NT2/D1 (cell line): ENCODE measurements at regions not wholly inside any gene's neighbourhood (a gene's known extent, or its start where the extent isn't known, plus 50 kb on each side); places are given as distances from the start of the nearest gene placed in this dataset.

ENCODE experiments used
- DNase-seq: peaks from one replicate; pipeline ENCODE4 v3.0.0-alpha.2; 2011; ENCODE audit warnings: low read depth, low spot score
- H3K27me3 ChIP-seq: 2 replicates; pipeline ENCODE4 v1.6.0; 2011; ENCODE audit warnings: mild to moderate bottlenecking; ENCODE audit not compliant: insufficient read length, insufficient read depth
- H3K36me3 ChIP-seq: 2 replicates; pipeline ENCODE4 v1.6.1; 2011; ENCODE audit warnings: mild to moderate bottlenecking, low read length, mixed read lengths; ENCODE audit not compliant: insufficient read depth, insufficient read length
- H3K4me1 ChIP-seq: 2 replicates; pipeline ENCODE4 v1.5.1; 2011; ENCODE audit not compliant: insufficient read depth, insufficient read length
- H3K4me3 ChIP-seq: 2 replicates; pipeline ENCODE4 v1.5.1; 2011; ENCODE audit warnings: low read depth; ENCODE audit not compliant: insufficient read length
- H3K9ac ChIP-seq: 2 replicates; pipeline ENCODE4 v1.6.0; 2011; ENCODE audit warnings: low read depth; ENCODE audit not compliant: insufficient read length
- H3K9me3 ChIP-seq: 2 replicates; pipeline ENCODE4 v1.5.1; 2011; ENCODE audit warnings: mild to moderate bottlenecking, low read length; ENCODE audit not compliant: insufficient read depth
- SUZ12 ChIP-seq: IDR thresholded peaks from 2 replicates; pipeline ENCODE4 v1.6.1; 2011; ENCODE audit not compliant: insufficient read length, insufficient read depth; ENCODE audit errors: extremely low read depth
- YY1 ChIP-seq: IDR thresholded peaks from 2 replicates; pipeline ENCODE4 v1.6.1; 2011; ENCODE audit not compliant: insufficient read length, insufficient read depth
- ZNF274 ChIP-seq: IDR thresholded peaks from 2 replicates; pipeline ENCODE4 v1.6.1; 2011; ENCODE audit warnings: mild to moderate bottlenecking, low read depth, low read length

- no peaks in the 10 kb centered on the region for H3K27me3 ChIP-seq
- H3K4me3 ChIP-seq, result no peak overlapping the region
- TF ChIP-seq YY1 (no peak), ZNF274 (no peak), SUZ12 (no peak)
- no peaks in the 10 kb centered on the region for H3K9me3 ChIP-seq
- DNase-seq, result no peak
- H3K36me3 ChIP-seq, result no peaks in the 10 kb centered on the region
- no peaks in the 10 kb centered on the region for H3K4me1 ChIP-seq
- H3K9ac ChIP-seq, result no peak overlapping the region
Observed at GRCh38 chr1:177505905-177506590, 335.3 kb downstream of the BRINP2 start.

DNA sequence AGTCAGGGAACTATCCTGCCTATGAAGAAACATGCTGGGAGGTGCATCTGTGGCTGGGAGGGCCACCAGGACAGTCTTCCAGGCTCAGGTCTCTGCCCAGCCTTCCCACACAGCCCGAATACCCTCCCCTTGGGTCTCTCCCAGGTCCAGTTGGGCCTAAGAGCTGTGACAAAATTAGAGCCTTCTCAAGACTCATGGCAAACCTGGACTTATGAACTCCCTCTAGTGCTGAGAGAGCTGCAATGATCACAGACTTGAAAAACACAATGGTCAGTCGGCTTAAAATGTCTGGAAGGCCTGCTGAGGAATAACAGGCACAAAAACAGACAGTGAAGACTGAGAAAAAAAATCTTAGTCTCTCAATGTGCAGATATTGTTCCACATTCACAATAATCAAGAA lies 325.1 kb downstream of the BRINP2 start:
- no peaks in the 10 kb centered on the region for H3K36me3 ChIP-seq
- H3K4me1 ChIP-seq, result no peaks in the 10 kb centered on the region
- DNase-seq, result no peak
- peaks cover 7% of the 10 kb centered on the region; the same call in 1 of the 2 replicates for H3K9me3 ChIP-seq
- no peaks in the 10 kb centered on the region for H3K27me3 ChIP-seq
- no peak overlapping the region for H3K4me3 ChIP-seq
- H3K9ac ChIP-seq, result no peak overlapping the region
- TF ChIP-seq SUZ12, result no peak

- Histone ChIP-seq H3K4me1 (peaks cover 4% of the 10 kb centered on the region), H3K4me3 (no peak overlapping the region), H3K27me3 (no peaks in the 10 kb centered on the region), H3K36me3 (no peaks in the 10 kb centered on the region), H3K9me3 (no peaks in the 10 kb centered on the region), H3K9ac (no peak overlapping the region)
- TF ChIP-seq YY1 (no peak), SUZ12 (no peak), ZNF274 (no peak)
- DNase-seq, result no peak
Observed at GRCh38 chr1:177490786-177491185, 320.0 kb downstream of the BRINP2 start.

DNA sequence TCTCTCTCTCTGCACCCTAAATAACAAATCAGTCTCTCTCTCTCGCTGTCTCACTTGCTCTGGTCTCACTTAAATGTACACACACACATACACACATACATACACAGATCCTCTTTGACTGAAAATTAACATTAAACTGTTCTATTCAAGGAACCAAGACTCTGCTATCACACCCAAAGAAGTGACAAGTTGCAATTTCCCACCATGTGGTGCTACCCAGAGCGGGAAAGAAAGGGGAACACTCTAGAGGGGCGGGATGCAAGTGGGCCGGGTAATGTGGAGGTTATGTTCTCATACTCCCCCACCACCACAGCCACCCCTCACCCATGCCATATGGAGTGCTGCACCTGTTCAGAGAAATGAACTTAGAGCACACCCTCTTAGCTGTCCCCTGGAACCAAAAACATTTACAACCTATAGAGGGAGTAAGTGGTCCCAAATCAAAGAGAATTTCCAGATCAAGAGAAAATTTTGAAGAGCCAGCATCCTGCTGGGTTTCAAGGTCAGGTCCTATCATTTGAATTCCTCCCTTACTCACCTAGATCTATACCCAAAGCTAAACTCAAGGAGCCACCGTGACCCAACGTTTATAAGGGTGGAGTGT lies 319.4 kb downstream of the BRINP2 start:
- no peaks in the 10 kb centered on the region for H3K36me3 ChIP-seq
- DNase-seq, result no peak
- no peaks in the 10 kb centered on the region for H3K9me3 ChIP-seq
- no peak overlapping the region for H3K9ac ChIP-seq
- no peak for TF ChIP-seq SUZ12
- no peak for TF ChIP-seq YY1
- TF ChIP-seq ZNF274, result no peak
- H3K27me3 ChIP-seq, result no peaks in the 10 kb centered on the region
- no peak overlapping the region for H3K4me3 ChIP-seq
- peaks cover 4% of the 10 kb centered on the region for H3K4me1 ChIP-seq

DNA sequence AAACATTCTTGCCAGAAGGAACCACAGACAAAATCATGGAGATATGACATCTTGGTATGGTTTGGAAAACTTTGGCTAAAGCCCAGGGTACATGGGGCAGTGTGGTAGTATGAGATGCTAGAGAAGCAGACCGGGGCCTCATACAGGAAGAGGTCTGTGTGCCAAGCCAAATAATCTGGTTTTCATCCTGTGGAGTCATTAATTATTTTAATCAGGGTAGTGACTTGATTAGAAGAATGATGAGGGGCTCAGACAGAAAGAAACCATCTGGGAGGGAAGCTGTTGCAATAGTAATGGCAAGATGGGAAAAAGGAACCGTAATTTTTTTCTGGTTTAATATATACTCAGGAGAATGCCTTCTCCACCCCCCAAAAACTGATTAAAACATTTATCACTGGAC lies 318.0 kb downstream of the BRINP2 start:
- H3K4me3 ChIP-seq, result no peak overlapping the region
- H3K9ac ChIP-seq, result no peak overlapping the region
- H3K4me1 ChIP-seq, result peaks cover 4% of the 10 kb centered on the region
- no peaks in the 10 kb centered on the region for H3K36me3 ChIP-seq
- H3K27me3 ChIP-seq, result no peaks in the 10 kb centered on the region
- TF ChIP-seq YY1 (no peak), ZNF274 (no peak), SUZ12 (no peak)
- no peaks in the 10 kb centered on the region for H3K9me3 ChIP-seq
- no peak for DNase-seq

DNA sequence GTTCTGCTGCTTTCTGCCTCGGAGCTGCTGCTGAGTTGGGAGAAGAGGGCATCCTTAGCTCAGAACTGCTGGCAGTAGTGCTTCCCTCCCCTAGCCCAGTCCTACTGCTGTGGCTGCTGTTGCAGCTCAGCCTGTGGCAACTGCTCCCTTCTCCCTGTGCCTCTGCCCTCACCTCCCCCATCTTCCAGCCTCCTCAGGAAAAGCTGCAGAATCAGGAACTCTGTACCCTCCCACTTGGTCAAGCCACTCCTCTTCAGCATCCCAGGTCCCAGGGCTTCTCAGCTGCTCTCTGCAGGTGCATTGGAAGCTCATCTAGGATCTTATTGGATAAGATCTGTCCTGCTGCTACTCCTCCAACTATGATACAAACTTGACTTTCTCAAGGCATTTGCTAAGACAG lies 316.7 kb downstream of the BRINP2 start:
- H3K4me3 ChIP-seq, result no peak overlapping the region
- no peak overlapping the region for H3K9ac ChIP-seq
- H3K4me1 ChIP-seq, result peaks cover 4% of the 10 kb centered on the region
- H3K9me3 ChIP-seq, result no peaks in the 10 kb centered on the region
- TF ChIP-seq SUZ12, result no peak
- no peak for TF ChIP-seq ZNF274
- no peak for TF ChIP-seq YY1
- no peaks in the 10 kb centered on the region for H3K27me3 ChIP-seq
- DNase-seq, result peak; percentile 47
- no peaks in the 10 kb centered on the region for H3K36me3 ChIP-seq

- no peak for DNase-seq
- no peak overlapping the region for H3K9ac ChIP-seq
- no peak for TF ChIP-seq SUZ12
- TF ChIP-seq ZNF274, result no peak
- no peak for TF ChIP-seq YY1
Observed at GRCh38 chr1:177480741-177481305, 310.1 kb downstream of the BRINP2 start.

DNA sequence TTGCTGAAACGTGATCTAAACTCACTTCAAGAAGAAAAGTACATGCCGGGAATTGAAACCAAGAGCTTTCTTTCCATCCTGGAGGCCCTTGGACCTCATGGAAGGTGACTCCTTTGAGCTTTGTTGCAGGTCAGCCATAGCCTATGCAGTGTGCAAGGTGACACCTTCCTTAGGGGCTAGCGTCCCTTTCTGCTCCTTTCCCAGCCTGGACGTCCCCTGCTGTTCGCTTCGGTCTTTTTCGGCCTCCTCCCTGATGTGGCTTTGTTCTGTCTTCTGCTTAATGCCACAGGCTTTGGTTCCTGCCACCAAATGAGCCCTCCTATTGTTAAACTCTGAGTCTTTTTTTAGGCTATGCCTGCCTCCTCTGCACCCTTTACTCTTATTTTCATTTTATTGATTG lies 308.8 kb downstream of the BRINP2 start:
- no peak for TF ChIP-seq YY1
- TF ChIP-seq SUZ12, result no peak
- no peak for TF ChIP-seq ZNF274
- H3K9ac ChIP-seq, result no peak overlapping the region
- no peaks in the 10 kb centered on the region for H3K27me3 ChIP-seq
- H3K4me3 ChIP-seq, result no peak overlapping the region
- no peaks in the 10 kb centered on the region for H3K36me3 ChIP-seq
- no peaks in the 10 kb centered on the region for H3K9me3 ChIP-seq
- no peak for DNase-seq
- no peaks in the 10 kb centered on the region for H3K4me1 ChIP-seq

More at GRCh38 chr1:177480741-177481305, 310.1 kb downstream of the BRINP2 start:
- Histone ChIP-seq H3K9me3 (no peaks in the 10 kb centered on the region), H3K4me1 (no peaks in the 10 kb centered on the region), H3K4me3 (no peak overlapping the region), H3K27me3 (no peaks in the 10 kb centered on the region), H3K36me3 (no peaks in the 10 kb centered on the region)
